Activated CD8-positive, alpha-beta memory T cell treated with anti-CD3 and anti-CD28 coated beads for 48 hours (primary cell): ENCODE measurements at regions not wholly inside any gene's neighbourhood (a gene's known extent, or its start where the extent isn't known, plus 50 kb on each side); places are given as distances from the start of the nearest gene placed in this dataset.

Source experiments
- DNase-seq, 3 experiments: peaks; one replicate each; pipeline ENCODE4 v3.0.0-alpha.2; 2020; ENCODE audit warnings: low read depth in 2 of 3, low spot score in 2 of 3

DNA sequence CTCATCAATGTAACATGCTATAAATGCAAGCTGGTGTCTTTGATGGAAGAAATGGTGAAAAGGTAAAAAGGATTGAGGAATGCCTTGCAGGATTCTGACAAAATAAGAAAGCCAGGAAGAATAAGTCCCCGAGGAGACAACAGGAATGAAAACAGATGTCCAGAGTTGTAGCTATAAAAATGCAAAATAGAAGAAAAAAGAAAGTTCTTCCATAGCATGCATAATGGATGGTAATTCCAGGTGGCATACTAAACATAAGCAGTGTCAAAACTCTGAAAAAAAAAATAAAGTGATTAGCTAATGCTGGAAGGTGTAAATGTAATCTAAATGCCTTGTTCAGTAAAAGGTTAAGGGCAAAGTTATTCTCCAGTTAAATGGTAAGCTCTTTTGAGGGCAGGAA lies 225.9 kb upstream of the CHST9 start:
- no peak for DNase-seq

DNA sequence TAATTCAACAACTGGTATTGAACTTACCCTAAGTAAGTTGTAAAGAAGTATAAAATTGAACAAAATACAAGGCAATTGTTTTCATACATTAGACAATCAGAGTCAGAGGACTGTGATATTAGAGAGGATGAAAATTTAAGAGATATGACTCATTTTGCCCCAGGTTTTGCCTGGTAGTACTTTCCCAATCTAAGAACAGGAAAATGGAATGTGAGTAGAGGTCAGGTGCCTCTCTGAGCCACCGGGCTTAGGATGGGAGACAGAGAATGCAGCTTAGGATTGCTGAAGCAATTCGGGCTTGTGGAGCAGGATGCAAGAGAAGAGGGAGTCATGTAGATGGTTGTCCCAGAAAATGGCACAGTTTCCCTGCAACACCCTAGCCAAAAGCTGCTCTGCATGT lies 219.7 kb upstream of the CHST9 start:
- DNase-seq: no peak

DNA sequence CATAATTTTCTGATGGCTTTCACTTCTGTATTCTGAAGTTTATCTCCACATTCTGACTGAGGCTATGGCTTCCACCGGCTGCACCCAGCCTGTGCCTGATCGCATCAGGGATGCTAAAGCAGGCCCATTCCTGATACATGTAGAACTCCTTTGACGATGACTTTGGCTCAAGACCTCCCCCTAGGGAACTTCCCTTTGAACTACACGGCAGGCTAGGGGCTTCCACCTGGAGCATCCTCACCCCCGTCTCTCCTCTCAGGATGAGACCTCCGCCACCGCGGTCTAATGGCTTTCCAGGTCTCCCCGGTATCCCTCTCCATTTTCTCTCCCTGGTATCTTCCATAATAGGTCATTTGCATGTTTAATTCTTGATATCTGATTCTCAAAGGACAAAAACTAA lies 214.9 kb upstream of the CHST9 start:
- no peak for DNase-seq

DNA sequence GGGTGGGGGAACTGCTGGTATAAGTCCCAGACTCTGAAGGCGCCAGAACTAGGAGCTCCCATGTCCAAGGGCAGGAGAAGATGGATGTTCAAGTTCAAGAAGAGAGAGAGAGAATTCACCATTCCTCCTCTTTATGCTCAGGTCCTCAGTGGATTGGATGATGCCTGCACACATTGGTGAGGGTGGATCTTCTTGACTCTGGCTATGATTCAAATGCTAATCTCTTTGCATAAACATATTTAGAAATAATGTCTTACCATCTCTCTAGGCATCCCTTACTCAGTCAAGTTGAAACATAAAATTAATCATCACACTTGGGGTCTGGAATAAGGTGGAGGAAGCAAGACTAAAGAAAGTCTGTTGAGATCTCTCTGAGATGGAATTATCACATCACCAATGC lies 210.6 kb upstream of the CHST9 start:
- no peak for DNase-seq

- no peak for DNase-seq
Measured at GRCh38 chr18:27394687-27395086, 209.6 kb upstream of the CHST9 start.

GRCh38 chr18:27382567-27383216 lies 197.6 kb upstream of the CHST9 start:
- DNase-seq: no peak

DNA sequence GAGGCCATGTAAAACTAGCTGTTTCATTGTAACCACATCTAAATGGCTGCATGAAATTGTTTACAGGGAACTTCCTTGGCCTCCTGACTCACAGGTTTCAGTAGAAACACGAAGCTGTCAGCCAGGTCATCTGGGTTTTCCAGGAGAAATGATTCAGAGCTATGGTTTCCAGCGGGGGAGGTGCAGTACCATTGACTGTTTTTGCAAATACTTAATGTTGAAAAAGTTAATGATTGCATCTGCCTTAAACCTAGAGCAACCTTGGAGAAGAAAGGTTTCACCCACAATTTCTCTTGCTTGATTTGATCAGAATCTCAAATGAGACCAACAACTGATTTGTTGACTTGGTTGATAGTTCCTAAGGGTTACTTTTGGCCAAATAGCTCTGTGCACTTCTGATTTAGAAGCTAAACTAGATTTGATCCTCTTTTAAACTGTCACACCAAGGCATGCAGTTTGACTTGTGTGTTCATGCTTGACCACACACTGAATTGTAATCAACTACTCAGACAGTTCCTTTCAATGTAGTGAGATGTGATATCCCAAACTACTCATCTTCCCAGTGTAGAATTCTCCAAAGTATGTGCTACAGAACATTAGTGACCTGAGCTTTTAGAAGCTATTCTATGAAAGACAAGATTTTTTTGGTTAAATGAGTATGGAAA lies 193.5 kb upstream of the CHST9 start:
- no peak for DNase-seq

DNA sequence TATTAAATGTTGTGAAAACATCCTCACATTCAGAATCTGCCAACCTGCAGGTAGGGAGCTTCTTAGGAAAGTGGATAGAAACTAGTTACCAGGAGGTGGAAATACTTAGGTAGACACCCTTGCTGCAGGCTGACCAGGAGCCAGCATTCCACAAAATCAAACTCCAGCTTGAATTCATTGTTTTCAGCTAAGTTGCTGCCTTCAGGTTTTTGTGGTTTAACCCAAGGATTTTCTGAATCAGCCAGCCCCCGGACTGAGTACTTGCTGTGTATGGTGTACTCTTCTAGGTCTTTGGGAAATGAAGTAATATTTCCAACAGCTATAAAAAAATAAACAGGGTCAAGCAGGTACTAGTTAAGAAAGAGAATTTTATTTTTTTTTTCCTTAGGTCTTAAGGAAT lies 192.1 kb upstream of the CHST9 start:
- DNase-seq: no peak

- DNase-seq: no peak
Measured at GRCh38 chr18:27372386-27372785, 187.3 kb upstream of the CHST9 start.

GRCh38 chr18:27366665-27367064 lies 181.6 kb upstream of the CHST9 start:
- no peak for DNase-seq

- DNase-seq: no peak
Measured at GRCh38 chr18:27366151-27366550, 181.0 kb upstream of the CHST9 start.

DNA sequence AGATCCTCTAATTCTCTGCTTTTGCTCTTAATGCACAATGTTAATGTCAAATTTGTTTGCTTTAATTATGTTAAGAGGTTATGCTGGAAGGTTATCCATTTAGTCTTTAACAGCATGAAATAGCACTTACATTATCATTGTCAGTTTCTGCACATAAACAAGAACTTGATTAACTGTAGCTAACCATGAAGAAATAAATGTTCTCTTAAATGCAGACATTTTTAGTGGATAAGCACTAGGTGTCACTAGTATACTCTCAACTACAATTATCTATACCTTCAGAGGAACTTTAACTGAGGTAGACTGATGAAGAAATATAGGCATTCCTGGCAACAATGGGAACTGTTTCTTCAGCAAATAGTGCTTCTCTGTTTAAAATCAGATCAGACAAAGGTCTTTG lies 178.8 kb upstream of the CHST9 start:
- no peak for DNase-seq

- DNase-seq: no peak
Measured at GRCh38 chr18:27361477-27361876, 176.4 kb upstream of the CHST9 start.

DNA sequence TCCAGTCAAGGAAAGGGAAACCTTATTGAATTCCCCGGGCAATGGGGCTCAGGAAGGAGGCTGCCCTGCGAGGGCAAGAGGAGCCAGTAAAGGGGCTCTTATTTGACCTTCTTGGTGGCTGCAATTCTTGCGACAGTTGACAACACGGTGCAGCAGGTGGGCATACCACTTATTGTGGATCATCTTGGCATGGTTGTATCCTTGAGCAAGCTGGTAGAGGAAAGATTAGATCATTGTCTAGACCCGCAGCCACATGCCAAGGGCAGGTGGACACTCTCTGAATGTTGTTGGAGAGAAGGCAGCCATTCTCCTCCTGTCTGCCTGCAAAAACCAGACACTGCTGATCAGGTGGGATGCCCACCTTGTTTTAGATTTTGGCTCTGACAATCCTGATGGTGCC lies 170.2 kb upstream of the CHST9 start:
- DNase-seq: no peak

DNA sequence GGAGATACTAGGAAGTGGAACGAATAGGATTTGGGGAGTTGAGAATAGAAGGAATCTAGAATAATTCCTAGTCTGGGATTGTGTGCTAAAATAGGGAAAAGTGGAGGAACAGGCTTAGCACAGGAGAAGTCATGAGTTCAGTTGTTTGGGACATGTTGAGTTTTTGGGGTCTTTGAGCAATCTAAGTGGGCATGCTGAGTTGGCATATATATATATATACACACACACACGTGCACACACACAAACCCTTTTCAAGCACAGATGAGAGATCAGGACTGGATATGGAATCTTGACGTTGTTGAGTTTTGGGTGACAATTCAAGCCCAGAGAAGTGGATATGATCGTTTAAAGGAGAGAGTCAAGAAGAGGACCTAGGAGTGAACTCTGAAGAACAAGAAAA lies 168.2 kb upstream of the CHST9 start:
- no peak for DNase-seq

GRCh38 chr18:27349284-27349882 lies 164.3 kb upstream of the CHST9 start:
- DNase-seq: no peak

DNA sequence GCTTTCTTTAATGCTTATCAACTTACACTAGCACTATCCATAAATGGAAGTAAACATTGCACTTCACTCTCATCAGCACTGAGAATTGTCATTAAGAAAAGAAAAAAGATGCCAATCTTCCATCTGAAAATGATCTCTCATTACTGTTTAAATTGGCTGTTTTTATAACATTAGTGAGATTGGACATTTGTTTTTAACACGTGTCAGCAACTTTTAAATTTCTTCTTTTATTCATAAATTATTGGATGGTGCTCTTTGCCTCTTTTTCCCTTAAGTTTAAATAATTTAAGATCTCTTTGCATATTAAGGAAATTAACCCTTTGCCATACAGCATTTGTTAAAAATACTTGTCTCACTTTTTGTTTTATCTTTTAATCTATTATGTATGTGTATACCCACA lies 146.5 kb upstream of the CHST9 start:
- DNase-seq: no peak

DNA sequence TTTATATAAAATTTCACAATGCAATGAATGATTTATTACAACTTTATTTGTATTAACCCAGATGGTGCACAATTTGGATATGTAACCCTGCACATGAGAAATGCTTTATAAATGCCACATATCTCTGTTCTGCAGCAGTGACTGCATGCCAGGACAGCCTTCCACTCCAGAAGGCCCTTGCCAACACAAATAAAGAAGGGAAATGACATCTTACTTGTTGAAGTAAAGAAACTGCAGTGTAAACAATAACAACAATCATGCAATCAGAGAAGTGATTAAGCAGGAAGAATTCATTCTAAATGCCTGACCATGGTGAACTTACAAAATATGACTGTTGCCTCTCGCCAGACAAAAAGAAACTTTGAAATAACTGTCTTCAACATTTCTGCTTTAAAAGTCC lies 129.9 kb upstream of the CHST9 start:
- DNase-seq: no peak

- no peak for DNase-seq
Measured at GRCh38 chr18:27313678-27314077, 128.6 kb upstream of the CHST9 start.

DNA sequence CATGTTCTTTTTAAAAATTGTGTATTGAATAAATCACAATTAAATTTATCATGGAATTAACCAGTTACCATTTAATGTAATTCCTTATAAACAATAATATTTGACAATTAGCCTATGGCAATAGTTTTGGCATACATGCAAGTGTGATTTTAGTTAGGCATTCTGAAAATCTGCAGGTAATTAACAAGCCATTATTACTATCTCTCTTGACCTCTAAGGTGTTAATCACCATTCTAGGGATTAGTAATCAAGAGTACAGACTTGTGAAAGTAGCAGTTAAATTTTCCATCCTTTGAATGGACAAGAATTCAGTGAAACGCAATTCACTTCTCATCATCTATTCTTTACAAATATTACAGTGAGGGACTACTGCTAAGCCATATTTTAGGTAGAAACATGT lies 127.7 kb upstream of the CHST9 start:
- DNase-seq: no peak

GRCh38 chr18:27312153-27312552 lies 127.0 kb upstream of the CHST9 start:
- DNase-seq: no peak

GRCh38 chr18:27311114-27311513 lies 126.0 kb upstream of the CHST9 start:
- DNase-seq: no peak
